ENCODE measurements at regions not wholly inside any gene's neighbourhood (a gene's known extent, or its start where the extent isn't known, plus 50 kb on each side); places are given as distances from the start of the nearest gene placed in this dataset.

DNA sequence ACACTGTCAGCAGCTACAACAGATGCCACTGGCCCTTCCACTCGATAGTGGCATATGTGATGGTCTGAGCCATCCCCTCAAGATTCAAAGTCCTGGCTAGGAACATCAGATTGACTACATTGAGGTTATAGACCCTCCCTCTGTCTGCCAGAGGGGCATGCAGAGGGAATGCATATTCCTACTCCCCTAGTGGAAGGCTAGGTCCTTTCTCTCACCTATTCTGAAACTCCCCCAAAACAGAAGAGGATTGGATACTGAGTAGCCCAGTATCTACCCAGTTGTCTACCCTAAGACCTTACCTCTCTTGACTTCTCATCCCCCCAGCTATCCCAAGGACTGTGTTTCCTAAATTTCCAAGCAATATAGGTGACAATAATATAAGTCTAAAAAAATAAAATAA is 78.5 kb upstream of the PDE4D start:
- TF ChIP-seq CTCF (CRISPR knock-in tag; IDR thresholded peaks at IDR 0.05) (no peak), CBFB (CRISPR knock-in tag; IDR thresholded peaks at IDR 0.05) (no peak), ARID5B (CRISPR knock-in tag; IDR thresholded peaks at IDR 0.05) (no peak), MAX (IDR thresholded peaks at IDR 0.05) (no peak), MAZ (IDR thresholded peaks at IDR 0.05; ENCODE audit: borderline replicate concordance, low read depth, low read length) (no peak), MAZ (CRISPR knock-in tag; IDR thresholded peaks at IDR 0.05; ENCODE audit: low read depth) (no peak), HBP1 (CRISPR knock-in tag; IDR thresholded peaks at IDR 0.05; ENCODE audit: low read depth) (no peak), FOXJ3 (CRISPR knock-in tag; IDR thresholded peaks at IDR 0.05; ENCODE audit: borderline replicate concordance) (no peak), CEBPB (IDR thresholded peaks at IDR 0.05; ENCODE audit: borderline replicate concordance, low read depth, low read length) (no peak), JUN (CRISPR knock-in tag; IDR thresholded peaks at IDR 0.05) (no peak), GABPA (IDR thresholded peaks at IDR 0.05; ENCODE audit: low read depth, low read length) (no peak), GABPA (CRISPR knock-in tag; IDR thresholded peaks at IDR 0.05; ENCODE audit: low read depth) (no peak), POLR2AphosphoS5 (IDR thresholded peaks at IDR 0.05; ENCODE audit: low read depth, low read length) (no peak)
- TF ChIP-seq, protein P1, sequence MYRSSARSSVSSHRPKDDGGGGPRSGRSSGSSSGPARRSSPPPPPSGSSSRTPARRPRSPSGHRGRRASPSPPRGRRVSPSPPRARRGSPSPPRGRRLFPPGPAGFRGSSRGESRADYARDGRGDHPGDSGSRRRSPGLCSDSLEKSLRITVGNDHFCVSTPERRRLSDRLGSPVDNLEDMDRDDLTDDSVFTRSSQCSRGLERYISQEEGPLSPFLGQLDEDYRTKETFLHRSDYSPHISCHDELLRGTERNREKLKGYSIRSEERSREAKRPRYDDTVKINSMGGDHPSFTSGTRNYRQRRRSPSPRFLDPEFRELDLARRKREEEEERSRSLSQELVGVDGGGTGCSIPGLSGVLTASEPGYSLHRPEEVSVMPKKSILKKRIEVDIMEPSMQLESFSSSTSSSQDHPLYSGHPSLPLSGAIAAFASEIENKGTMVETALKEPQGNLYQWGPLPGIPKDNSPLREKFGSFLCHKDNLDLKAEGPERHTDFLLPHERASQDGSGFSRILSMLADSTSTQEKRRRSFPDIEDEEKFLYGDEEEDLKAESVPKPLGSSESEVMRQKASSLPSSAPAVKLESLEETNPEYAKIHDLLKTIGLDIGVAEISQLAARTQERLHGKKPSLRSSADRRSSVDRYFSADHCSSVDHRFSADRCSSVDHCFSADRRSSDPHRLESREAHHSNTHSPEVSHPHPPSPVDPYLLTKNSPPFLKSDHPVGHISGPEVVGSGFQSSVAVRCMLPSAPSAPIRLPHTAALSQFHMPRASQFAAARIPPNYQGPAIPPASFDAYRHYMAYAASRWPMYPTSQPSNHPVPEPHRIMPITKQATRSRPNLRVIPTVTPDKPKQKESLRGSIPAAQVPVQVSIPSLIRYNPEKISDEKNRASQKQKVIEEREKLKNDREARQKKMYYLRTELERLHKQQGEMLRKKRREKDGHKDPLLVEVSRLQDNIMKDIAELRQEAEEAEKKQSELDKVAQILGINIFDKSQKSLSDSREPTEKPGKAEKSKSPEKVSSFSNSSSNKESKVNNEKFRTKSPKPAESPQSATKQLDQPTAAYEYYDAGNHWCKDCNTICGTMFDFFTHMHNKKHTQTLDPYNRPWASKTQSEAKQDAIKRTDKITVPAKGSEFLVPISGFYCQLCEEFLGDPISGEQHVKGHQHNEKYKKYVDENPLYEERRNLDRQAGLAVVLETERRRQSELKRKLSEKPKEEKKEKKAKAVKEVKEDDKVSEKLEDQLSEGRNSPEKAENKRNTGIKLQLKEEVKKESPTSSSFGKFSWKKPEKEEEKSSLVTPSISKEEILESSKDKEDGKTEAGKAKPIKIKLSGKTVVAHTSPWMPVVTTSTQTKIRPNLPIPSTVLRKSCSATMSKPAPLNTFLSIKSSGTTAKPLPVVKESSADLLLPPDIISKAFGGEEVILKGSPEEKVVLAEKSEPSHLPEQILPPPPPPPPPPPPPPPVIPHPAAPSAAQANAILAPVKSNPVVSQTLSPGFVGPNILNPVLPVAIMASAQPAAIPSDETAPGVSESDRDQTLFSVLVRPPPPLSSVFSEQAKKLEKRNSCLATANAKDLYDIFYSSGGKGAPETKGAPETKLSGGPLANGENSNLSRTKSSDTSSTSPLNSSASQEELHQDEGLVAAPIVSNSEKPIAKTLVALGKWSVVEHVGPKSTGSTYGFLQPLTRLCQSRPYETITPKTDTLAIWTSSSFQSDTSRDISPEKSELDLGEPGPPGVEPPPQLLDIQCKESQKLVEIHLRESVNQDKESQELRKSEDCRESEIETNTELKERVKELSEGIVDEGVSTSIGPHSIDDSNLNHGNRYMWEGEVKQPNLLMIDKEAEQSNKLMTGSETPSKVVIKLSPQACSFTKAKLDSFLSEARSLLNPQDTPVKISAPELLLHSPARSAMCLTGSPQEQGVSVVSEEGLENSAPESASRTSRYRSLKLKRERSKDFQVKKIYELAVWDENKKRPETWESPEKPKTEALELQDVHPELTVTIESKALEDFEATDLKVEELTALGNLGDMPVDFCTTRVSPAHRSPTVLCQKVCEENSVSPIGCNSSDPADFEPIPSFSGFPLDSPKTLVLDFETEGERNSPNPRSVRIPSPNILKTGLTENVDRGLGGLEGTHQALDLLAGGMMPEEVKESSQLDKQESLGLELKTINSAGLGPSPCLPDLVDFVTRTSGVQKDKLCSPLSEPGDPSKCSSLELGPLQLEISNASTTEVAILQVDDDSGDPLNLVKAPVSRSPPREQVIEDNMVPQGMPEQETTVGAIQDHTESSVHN (CRISPR knock-in tag; IDR thresholded peaks at IDR 0.05): no peak
